ENCODE measurements at regions not wholly inside any gene's neighbourhood (a gene's known extent, or its start where the extent isn't known, plus 50 kb on each side); places are given as distances from the start of the nearest gene placed in this dataset.
"Not testable (repeated sequence)": the region's sequence is repeated elsewhere in the genome, so short reads cannot be mapped to it uniquely, and the experiment has no call there.

- Mint-ChIP-seq H3K4me3 (no peak overlapping the region), H3K27me3 (no peaks in the 10 kb centered on the region), H3K4me1 (ENCODE audit: low read depth) (no peaks in the 10 kb centered on the region), H3K27ac (no peak overlapping the region), H3K36me3 (ENCODE audit: low read depth) (no peaks in the 10 kb centered on the region), H3K9me3 (no peaks in the 10 kb centered on the region)
- intact Hi-C loops (cut with micrococcal nuclease) = no loop called here
Measured at GRCh38 chr6:85372188-85372914, 77.5 kb upstream of the NT5E start.

GRCh38 chr6:85368631-85369030 is 81.3 kb upstream of the NT5E start:
- intact Hi-C loops (cut with micrococcal nuclease) = no loop called here
- H3K4me1 Mint-ChIP-seq (ENCODE audit: low read depth) = no peaks in the 10 kb centered on the region
- H3K4me3 Mint-ChIP-seq = no peak overlapping the region
- no peaks in the 10 kb centered on the region for H3K36me3 Mint-ChIP-seq (ENCODE audit: low read depth)
- H3K27ac Mint-ChIP-seq = no peak overlapping the region
- no peaks in the 10 kb centered on the region for H3K9me3 Mint-ChIP-seq
- no peaks in the 10 kb centered on the region for H3K27me3 Mint-ChIP-seq

GRCh38 chr6:85364344-85364743 is 85.5 kb upstream of the NT5E start:
- H3K36me3 Mint-ChIP-seq (ENCODE audit: low read depth) = no peaks in the 10 kb centered on the region
- peaks cover 5% of the 10 kb centered on the region for H3K27me3 Mint-ChIP-seq
- intact Hi-C loops (cut with micrococcal nuclease) = no loop called here
- no peaks in the 10 kb centered on the region for H3K4me1 Mint-ChIP-seq (ENCODE audit: low read depth)
- no peak overlapping the region for H3K4me3 Mint-ChIP-seq
- H3K9me3 Mint-ChIP-seq = no peaks in the 10 kb centered on the region
- no peak overlapping the region for H3K27ac Mint-ChIP-seq

- intact Hi-C loops (cut with micrococcal nuclease) = no loop called here
- H3K27me3 Mint-ChIP-seq = peaks cover 5% of the 10 kb centered on the region
Measured at GRCh38 chr6:85363870-85364269, 86.0 kb upstream of the NT5E start.

GRCh38 chr6:85362652-85363310 is 87.1 kb upstream of the NT5E start:
- H3K36me3 Mint-ChIP-seq (ENCODE audit: low read depth) = no peaks in the 10 kb centered on the region
- H3K4me3 Mint-ChIP-seq = no peak overlapping the region
- peaks cover 5% of the 10 kb centered on the region for H3K27me3 Mint-ChIP-seq
- intact Hi-C loops (cut with micrococcal nuclease) = no loop called here
- no peaks in the 10 kb centered on the region for H3K9me3 Mint-ChIP-seq
- no peaks in the 10 kb centered on the region for H3K4me1 Mint-ChIP-seq (ENCODE audit: low read depth)
- H3K27ac Mint-ChIP-seq = no peak overlapping the region

More at GRCh38 chr6:85363870-85364269, 86.0 kb upstream of the NT5E start:
- Mint-ChIP-seq H3K36me3 (ENCODE audit: low read depth) (no peaks in the 10 kb centered on the region), H3K4me3 (no peak overlapping the region), H3K9me3 (no peaks in the 10 kb centered on the region), H3K27ac (no peak overlapping the region), H3K4me1 (ENCODE audit: low read depth) (no peaks in the 10 kb centered on the region)

GRCh38 chr6:85361643-85362014 is 88.3 kb upstream of the NT5E start:
- no peaks in the 10 kb centered on the region for H3K36me3 Mint-ChIP-seq (ENCODE audit: low read depth)
- H3K27ac Mint-ChIP-seq = no peak overlapping the region
- no peaks in the 10 kb centered on the region for H3K9me3 Mint-ChIP-seq
- H3K4me1 Mint-ChIP-seq (ENCODE audit: low read depth) = no peaks in the 10 kb centered on the region
- H3K4me3 Mint-ChIP-seq = no peak overlapping the region
- intact Hi-C loops (cut with micrococcal nuclease) = no loop called here
- H3K27me3 Mint-ChIP-seq = peaks cover 5% of the 10 kb centered on the region

- Mint-ChIP-seq H3K36me3 (ENCODE audit: low read depth) (no peaks in the 10 kb centered on the region), H3K27ac (no peak overlapping the region), H3K4me1 (ENCODE audit: low read depth) (no peaks in the 10 kb centered on the region), H3K9me3 (no peaks in the 10 kb centered on the region), H3K27me3 (peaks cover 5% of the 10 kb centered on the region), H3K4me3 (no peak overlapping the region)
- intact Hi-C loops (cut with micrococcal nuclease) = no loop called here
Measured at GRCh38 chr6:85360794-85361642, 88.9 kb upstream of the NT5E start.

- no peak overlapping the region for H3K27ac Mint-ChIP-seq
- no peaks in the 10 kb centered on the region for H3K9me3 Mint-ChIP-seq
- intact Hi-C loops (cut with micrococcal nuclease) = no loop called here
- no peaks in the 10 kb centered on the region for H3K4me1 Mint-ChIP-seq (ENCODE audit: low read depth)
- no peaks in the 10 kb centered on the region for H3K36me3 Mint-ChIP-seq (ENCODE audit: low read depth)
- H3K27me3 Mint-ChIP-seq = peaks cover 5% of the 10 kb centered on the region
- H3K4me3 Mint-ChIP-seq = no peak overlapping the region
Measured at GRCh38 chr6:85357651-85358050, 92.2 kb upstream of the NT5E start.

- H3K27ac Mint-ChIP-seq; H3K27me3 Mint-ChIP-seq; H3K4me1 Mint-ChIP-seq (ENCODE audit: low read depth); H3K9me3 Mint-ChIP-seq; H3K4me3 Mint-ChIP-seq; intact Hi-C loops (cut with micrococcal nuclease); H3K36me3 Mint-ChIP-seq (ENCODE audit: low read depth): not testable (repeated sequence)
Measured at GRCh38 chr6:85356743-85357142, 93.1 kb upstream of the NT5E start.

- no peak overlapping the region for H3K4me3 Mint-ChIP-seq
- H3K4me1 Mint-ChIP-seq (ENCODE audit: low read depth) = no peaks in the 10 kb centered on the region
- intact Hi-C loops (cut with micrococcal nuclease) = loop anchor here (1.0 kb wide), 1 partner anchor 127 kb away; no protein-coding TSS in a partner anchor
Measured at GRCh38 chr6:85355816-85356215, 94.1 kb upstream of the NT5E start.

GRCh38 chr6:85354761-85355618 is 94.9 kb upstream of the NT5E start:
- Mint-ChIP-seq H3K4me3 (no peak overlapping the region), H3K27ac (no peak overlapping the region), H3K4me1 (ENCODE audit: low read depth) (no peaks in the 10 kb centered on the region), H3K9me3 (no peaks in the 10 kb centered on the region), H3K27me3 (peaks cover 4% of the 10 kb centered on the region), H3K36me3 (ENCODE audit: low read depth) (no peaks in the 10 kb centered on the region)
- intact Hi-C loops (cut with micrococcal nuclease) = loop anchor here (1.0 kb wide), 1 partner anchor 128 kb away; no protein-coding TSS in a partner anchor

More at GRCh38 chr6:85355816-85356215, 94.1 kb upstream of the NT5E start:
- Mint-ChIP-seq H3K27me3 (peaks cover 5% of the 10 kb centered on the region), H3K36me3 (ENCODE audit: low read depth) (no peaks in the 10 kb centered on the region), H3K27ac (no peak overlapping the region), H3K9me3 (no peaks in the 10 kb centered on the region)

- no peaks in the 10 kb centered on the region for H3K9me3 Mint-ChIP-seq
- no peak overlapping the region for H3K27ac Mint-ChIP-seq
- no peak overlapping the region for H3K4me3 Mint-ChIP-seq
- H3K36me3 Mint-ChIP-seq (ENCODE audit: low read depth) = no peaks in the 10 kb centered on the region
- intact Hi-C loops (cut with micrococcal nuclease) = no loop called here
- H3K4me1 Mint-ChIP-seq (ENCODE audit: low read depth) = no peaks in the 10 kb centered on the region
- no peaks in the 10 kb centered on the region for H3K27me3 Mint-ChIP-seq
Measured at GRCh38 chr6:85353012-85353411, 96.9 kb upstream of the NT5E start.

- H3K27me3 Mint-ChIP-seq = no peaks in the 10 kb centered on the region
- H3K4me1 Mint-ChIP-seq (ENCODE audit: low read depth) = no peaks in the 10 kb centered on the region
- intact Hi-C loops (cut with micrococcal nuclease) = no loop called here
- no peaks in the 10 kb centered on the region for H3K9me3 Mint-ChIP-seq
- no peaks in the 10 kb centered on the region for H3K36me3 Mint-ChIP-seq (ENCODE audit: low read depth)
- H3K4me3 Mint-ChIP-seq = no peak overlapping the region
- H3K27ac Mint-ChIP-seq = no peak overlapping the region
Measured at GRCh38 chr6:85348643-85349042, 101.2 kb upstream of the NT5E start.

Measured in dendritic cell treated with granulocyte-macrophage colony-stimulating factor and Interleukin-4, amounts not matched to agents 40 ng/mL and 50 ng/mL, for 4 days (primary cell).